SIG-M5 (cell line): ENCODE measurements at regions not wholly inside any gene's neighbourhood (a gene's known extent, or its start where the extent isn't known, plus 50 kb on each side); places are given as distances from the start of the nearest gene placed in this dataset.

Experiments used
- DNase-seq: peaks from one replicate; lab custom pipeline; 2025; lab: John Stamatoyannopoulos, UW

GRCh38 chr22:27572278-27572666, 229.3 kb downstream of the MN1 start:
- no peak for DNase-seq

- no peak for DNase-seq
Measured at GRCh38 chr22:27573280-27574001, 228.1 kb downstream of the MN1 start.

- DNase-seq = no peak
Measured at GRCh38 chr22:27574002-27574366, 227.6 kb downstream of the MN1 start.

- DNase-seq = no peak
Measured at GRCh38 chr22:27574651-27575050, 226.9 kb downstream of the MN1 start.

- no peak for DNase-seq
Measured at GRCh38 chr22:27575348-27575747, 226.2 kb downstream of the MN1 start.

- DNase-seq = no peak
Measured at GRCh38 chr22:27576413-27576812, 225.1 kb downstream of the MN1 start.

- no peak for DNase-seq
Measured at GRCh38 chr22:27576815-27577573, 224.6 kb downstream of the MN1 start.

- DNase-seq = no peak
Measured at GRCh38 chr22:27577574-27577969, 224.0 kb downstream of the MN1 start.

GRCh38 chr22:27578937-27579617, 222.5 kb downstream of the MN1 start:
- DNase-seq = no peak

GRCh38 chr22:27580311-27580897, 221.2 kb downstream of the MN1 start:
- DNase-seq = no peak

- no peak for DNase-seq
Measured at GRCh38 chr22:27581236-27581635, 220.3 kb downstream of the MN1 start.

GRCh38 chr22:27581688-27582087, 219.9 kb downstream of the MN1 start:
- DNase-seq = no peak

- no peak for DNase-seq
Measured at GRCh38 chr22:27583856-27584255, 217.7 kb downstream of the MN1 start.

- DNase-seq = no peak
Measured at GRCh38 chr22:27585141-27585540, 216.4 kb downstream of the MN1 start.

- no peak for DNase-seq
Measured at GRCh38 chr22:27588268-27588667, 213.3 kb downstream of the MN1 start.

GRCh38 chr22:27588915-27589314, 212.6 kb downstream of the MN1 start:
- no peak for DNase-seq

- DNase-seq = no peak
Measured at GRCh38 chr22:27591060-27591459, 210.5 kb downstream of the MN1 start.

GRCh38 chr22:27593378-27593777, 208.2 kb downstream of the MN1 start:
- DNase-seq = no peak

- DNase-seq = no peak
Measured at GRCh38 chr22:27594020-27594419, 207.5 kb downstream of the MN1 start.

GRCh38 chr22:27594474-27595134, 207.0 kb downstream of the MN1 start:
- DNase-seq = no peak

- DNase-seq = no peak
Measured at GRCh38 chr22:27596133-27596870, 205.3 kb downstream of the MN1 start.
